ENCODE measurements at regions not wholly inside any gene's neighbourhood (a gene's known extent, or its start where the extent isn't known, plus 50 kb on each side); places are given as distances from the start of the nearest gene placed in this dataset.

GRCh38 chr3:16670191-16670590, 65.0 kb upstream of the DAZL start:
- no peak for TF ChIP-seq KAT2B (IDR thresholded peaks at IDR 0.05; ENCODE audit: low read depth, low read length)
- TF ChIP-seq ARHGAP35 (IDR thresholded peaks at IDR 0.05; ENCODE audit: partially characterized antibody) = no peak
- no peak for TF ChIP-seq CEBPG (CRISPR knock-in tag; IDR thresholded peaks at IDR 0.05)
- no peak for TF ChIP-seq CEBPG (tag; conservative IDR thresholded peaks at IDR 0.05 in 1 of 2, IDR thresholded peaks at IDR 0.05 in 1 of 2)
- no peak for TF ChIP-seq HBP1 (CRISPR knock-in tag; IDR thresholded peaks at IDR 0.05)
- TF ChIP-seq ZNF764 (CRISPR knock-in tag; IDR thresholded peaks at IDR 0.05; ENCODE audit: low read depth) = no peak
- no peak for TF ChIP-seq FOXM1 (IDR thresholded peaks at IDR 0.05; ENCODE audit: low read depth)
- no peak for TF ChIP-seq FOXM1 (CRISPR knock-in tag; IDR thresholded peaks at IDR 0.05; ENCODE audit: low read depth)
- no peak for TF ChIP-seq TAF7 (tag; IDR thresholded peaks at IDR 0.05)
- no peak for TF ChIP-seq DPF2 (IDR thresholded peaks at IDR 0.05)
- no peak for TF ChIP-seq CHAMP1 (IDR thresholded peaks at IDR 0.05)
- no peak for TF ChIP-seq ZNF253 (CRISPR knock-in tag; conservative IDR thresholded peaks at IDR 0.05)
- no peak for TF ChIP-seq CREM (IDR thresholded peaks at IDR 0.05; ENCODE audit: low read depth)
- no peak for TF ChIP-seq SMAD3 (CRISPR knock-in tag; conservative IDR thresholded peaks at IDR 0.05)
- no peak for TF ChIP-seq GATAD2A (IDR thresholded peaks at IDR 0.05)
- no peak for TF ChIP-seq U2AF2 (optimal IDR thresholded peaks at IDR 0.05; ENCODE audit: low read depth, low read length)
- TF ChIP-seq ZNF436 (CRISPR knock-in tag; IDR thresholded peaks at IDR 0.05) = no peak
- TF ChIP-seq SMAD4 (CRISPR knock-in tag; conservative IDR thresholded peaks at IDR 0.05) = no peak
- TF ChIP-seq, protein P1, sequence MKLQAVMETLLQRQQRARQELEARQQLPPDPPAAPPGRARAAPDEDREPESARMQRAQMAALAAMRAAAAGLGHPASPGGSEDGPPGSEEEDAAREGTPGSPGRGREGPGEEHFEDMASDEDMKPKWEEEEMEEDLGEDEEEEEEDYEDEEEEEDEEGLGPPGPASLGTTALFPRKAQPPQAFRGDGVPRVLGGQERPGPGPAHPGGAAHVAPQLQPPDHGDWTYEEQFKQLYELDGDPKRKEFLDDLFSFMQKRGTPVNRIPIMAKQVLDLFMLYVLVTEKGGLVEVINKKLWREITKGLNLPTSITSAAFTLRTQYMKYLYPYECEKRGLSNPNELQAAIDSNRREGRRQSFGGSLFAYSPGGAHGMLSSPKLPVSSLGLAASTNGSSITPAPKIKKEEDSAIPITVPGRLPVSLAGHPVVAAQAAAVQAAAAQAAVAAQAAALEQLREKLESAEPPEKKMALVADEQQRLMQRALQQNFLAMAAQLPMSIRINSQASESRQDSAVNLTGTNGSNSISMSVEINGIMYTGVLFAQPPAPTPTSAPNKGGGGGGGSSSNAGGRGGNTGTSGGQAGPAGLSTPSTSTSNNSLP (IDR thresholded peaks at IDR 0.05; ENCODE audit: borderline replicate concordance, low read depth, low read length) = no peak
- TF ChIP-seq IFI16 (CRISPR knock-in tag; IDR thresholded peaks at IDR 0.05) = no peak
- no peaks in the 10 kb centered on the region for H4K20me1 ChIP-seq (replicated peaks; ENCODE audit: control insufficient read depth, insufficient read depth, low read length)
- H3K9me3 ChIP-seq (replicated peaks; ENCODE audit: control insufficient read depth, insufficient read depth, low read depth, low read length) = no peaks in the 10 kb centered on the region
- H3K27me3 ChIP-seq (ENCODE audit: control insufficient read depth in 2 of 2, insufficient read depth in 2 of 2, low read length in 2 of 2) = 0 out of 5 replicates have a peak, but pooled peaks cover 0 to 3% of the 10 kb centered on the region in 2 experiments
- CTCF ChIA-PET (ENCODE audit: low intra/inter-chr PET ratio) = no interaction called here
- H3K4me1 ChIP-seq (replicated peaks in 1 of 2; ENCODE audit: control insufficient read depth in 2 of 2, insufficient read depth in 2 of 2, low read length in 2 of 2) = no peaks in the 10 kb centered on the region
- H3K79me2 ChIP-seq (ENCODE audit: control insufficient read depth, insufficient read depth, low read length) = no peaks in the 10 kb centered on the region
- no peaks in the 10 kb centered on the region for H3K36me3 ChIP-seq (ENCODE audit: control insufficient read depth, insufficient read depth, low read length)
- no peak overlapping the region for H3K4me3 ChIP-seq
- no TSS peak for BruUV-seq (replicated peaks)
- H3K4me2 ChIP-seq (ENCODE audit: insufficient read depth, low read length) = no peak overlapping the region
- in situ Hi-C loops (cut with MboI) (no loop called here), intact Hi-C loops (cut with micrococcal nuclease) (no loop called here)
- H3K9me1 ChIP-seq (ENCODE audit: control insufficient read depth, insufficient read depth, low read length) = no peaks in the 10 kb centered on the region
- no peak overlapping the region for H3K27ac ChIP-seq (ENCODE audit: extremely low read depth, low read depth, low read length)
- ATAC-seq = no peak
- no peak overlapping the region for H2AFZ ChIP-seq (ENCODE audit: low read depth, low read length)
- no peak for DNase-seq (ENCODE audit: extremely low read depth in 1 of 4, low spot score in 3 of 4)
- POLR2A ChIA-PET = no interaction called here
- no peak for FAIRE-seq
- no peak overlapping the region for H3K9ac ChIP-seq (ENCODE audit: insufficient read depth in 1 of 2, low read depth in 2 of 2, low read length in 2 of 2)

All from K562 (cell line).